ENCODE measurements at regions not wholly inside any gene's neighbourhood (a gene's known extent, or its start where the extent isn't known, plus 50 kb on each side); places are given as distances from the start of the nearest gene placed in this dataset.

GRCh38 chr5:60208716-60209115 lies 315.2 kb upstream of the PDE4D start:
- TF ChIP-seq CTCF (IDR thresholded peaks at IDR 0.05; ENCODE audit: insufficient read depth, low read depth, low read length) (no peak), EZH2 (IDR thresholded peaks at IDR 0.05; ENCODE audit: insufficient read depth, low read length) (no peak)
